Panc1 (cell line): ENCODE measurements at regions not wholly inside any gene's neighbourhood (a gene's known extent, or its start where the extent isn't known, plus 50 kb on each side); places are given as distances from the start of the nearest gene placed in this dataset.

Experiments used
- ATAC-seq: fragments of 200-7000 bp; cut with Tn5 transposase; 2 replicates; pipeline ENCODE4 v1.9.1; 2020; ENCODE audit warnings: mild to moderate bottlenecking, moderate library complexity
- BruUV-seq: library from RNA; stranded (reverse); fragments of 400-500 nt; replicated peaks from 2 replicates; lab custom pipeline; 2021; lab: Mats Ljungman, UMichigan
- CTCF ChIA-PET: fragments of 300-600 bp; sonication (Branson Sonifier 250); formaldehyde crosslinking; loops from one replicate; lab custom pipeline; 2022; ENCODE audit warnings: antibody characterized with exemption; lab: Charles Lee
- POLR2A ChIA-PET: fragments of 300-600 bp; sonication (Branson Sonifier 250); formaldehyde crosslinking; loops from one replicate; lab custom pipeline; 2022; ENCODE audit warnings: antibody characterized with exemption; lab: Charles Lee
- DNase-seq: peaks from one replicate; pipeline ENCODE4 v3.0.0-alpha.2; 2010; ENCODE audit warnings: low read depth, low spot score
- H3K27ac ChIP-seq: 2 replicates; pipeline ENCODE4 v1.5.1; 2011; ENCODE audit warnings: mild to moderate bottlenecking, low read length, inconsistent platforms
- H3K27me3 ChIP-seq: fragments of 200-500 bp; sonication (Bioruptor generic); 2 replicates; pipeline ENCODE4 v1.6.0; 2014; ENCODE audit warnings: low read length, inconsistent platforms; ENCODE audit not compliant: control insufficient read depth, insufficient read depth
- H3K36me3 ChIP-seq: fragments of 200-500 bp; sonication (Bioruptor generic); 2 replicates; pipeline ENCODE4 v1.5.1; 2014; ENCODE audit warnings: inconsistent platforms, mild to moderate bottlenecking, low read length, moderate library complexity; ENCODE audit not compliant: control insufficient read depth, insufficient read depth
- H3K4me1 ChIP-seq: 2 replicates; pipeline ENCODE4 v1.5.1; 2011; ENCODE audit warnings: inconsistent platforms, mild to moderate bottlenecking, low read length, moderate library complexity; ENCODE audit not compliant: control insufficient read depth, insufficient read depth
- H3K4me3 ChIP-seq, 2 experiments: 2 replicates each; pipeline ENCODE4 v1.5.1; 2011 to 2012; ENCODE audit warnings: low read depth in 2 of 2, low read length in 2 of 2, mild to moderate bottlenecking in 2 of 2, inconsistent platforms in 1 of 2, moderate library complexity in 1 of 2
- H3K9me3 ChIP-seq: fragments of 200-500 bp; sonication (Bioruptor generic); 2 replicates; pipeline ENCODE4 v1.5.1; 2014; ENCODE audit warnings: low read depth, mild to moderate bottlenecking, inconsistent platforms, low read length, moderate library complexity; ENCODE audit not compliant: control insufficient read depth, insufficient read depth
- CTCF ChIP-seq: fragments of 450-650 bp; IDR thresholded peaks from 2 replicates; pipeline ENCODE4 v1.5.1; 2017; ENCODE audit warnings: mild to moderate bottlenecking
- POLR2AphosphoS5 ChIP-seq: IDR thresholded peaks from 2 replicates; pipeline ENCODE4 v1.6.1; 2012; ENCODE audit warnings: mild to moderate bottlenecking, low read depth, low read length, moderate library complexity
- REST ChIP-seq, 2 experiments: IDR thresholded peaks; 2 replicates each; pipeline ENCODE4 v1.6.1; 2011 to 2012; ENCODE audit warnings: low read depth in 2 of 2, control low read depth in 1 of 2, low read length in 1 of 2, mild to moderate bottlenecking in 1 of 2, moderate library complexity in 1 of 2; ENCODE audit not compliant: insufficient read depth in 1 of 2
- SIN3A ChIP-seq: IDR thresholded peaks from 2 replicates; pipeline ENCODE4 v1.6.1; 2012; ENCODE audit warnings: low read depth, mild to moderate bottlenecking, low read length, moderate library complexity, borderline replicate concordance; ENCODE audit not compliant: insufficient read depth
- TCF7L2 ChIP-seq: IDR thresholded peaks from 2 replicates; pipeline ENCODE4 v1.6.1; 2011; ENCODE audit warnings: mild to moderate bottlenecking, low read depth, low read length, inconsistent platforms
- in situ Hi-C: cut with HindIII; loops from 2 replicates; pipeline ENCODE4 v1.10.0; 2016; ENCODE audit warnings: low sequenced_read_pairs, low pct_unique_long_range_greater_than_20kb
- intact Hi-C: fragments of 100-400 bp; cut with micrococcal nuclease; formaldehyde crosslinking; loops from one replicate; pipeline ENCODE4 v1.10.0; 2022; ENCODE audit not compliant: unreplicated experiment

- ChIA-PET POLR2A (no interaction called here), CTCF (no interaction called here)
- Histone ChIP-seq H3K4me3 (no peak overlapping the region), H3K27me3 (no peaks in the 10 kb centered on the region), H3K27ac (no peak overlapping the region), H3K4me1 (no peaks in the 10 kb centered on the region), H3K9me3 (no peaks in the 10 kb centered on the region), H3K36me3 (no peaks in the 10 kb centered on the region)
- ATAC-seq (no peak), DNase-seq (no peak)
- in situ Hi-C loops (no loop called here), intact Hi-C loops (no loop called here)
- no TSS peak for BruUV-seq
- no peak for TF ChIP-seq SIN3A
- TF ChIP-seq TCF7L2 = no peak
- no peak for TF ChIP-seq POLR2AphosphoS5
- TF ChIP-seq REST (IDR thresholded peaks at IDR 0.05; ENCODE audit: insufficient read depth in 1 of 2, low read depth in 2 of 2, low read length in 1 of 2) = no peak
- TF ChIP-seq CTCF = no peak
Observed at GRCh38 chr6:63389191-63389844, 69.5 kb upstream of the LGSN start.

- H3K36me3 ChIP-seq = no peaks in the 10 kb centered on the region
- BruUV-seq = no TSS peak
- ChIA-PET CTCF (no interaction called here), POLR2A (no interaction called here)
- no peak overlapping the region for H3K4me3 ChIP-seq
- in situ Hi-C loops (no loop called here), intact Hi-C loops (no loop called here)
- DNase-seq (no peak), ATAC-seq (no peak)
- H3K9me3 ChIP-seq = no peaks in the 10 kb centered on the region
- no peaks in the 10 kb centered on the region for H3K4me1 ChIP-seq
- TF ChIP-seq TCF7L2 (no peak), SIN3A (no peak), REST (IDR thresholded peaks at IDR 0.05; ENCODE audit: insufficient read depth in 1 of 2, low read depth in 2 of 2, low read length in 1 of 2) (no peak), CTCF (no peak), POLR2AphosphoS5 (no peak)
- H3K27ac ChIP-seq = no peak overlapping the region
- H3K27me3 ChIP-seq = no peaks in the 10 kb centered on the region
Observed at GRCh38 chr6:63391203-63391970, 71.6 kb upstream of the LGSN start.
